HCT116 (cell line): ENCODE measurements at regions not wholly inside any gene's neighbourhood (a gene's known extent, or its start where the extent isn't known, plus 50 kb on each side); places are given as distances from the start of the nearest gene placed in this dataset.

Experiments used
- CBX3 ChIP-seq: IDR thresholded peaks from 2 replicates; pipeline ENCODE4 v1.6.1; 2012; ENCODE audit warnings: low read depth
- EGR1 ChIP-seq: IDR thresholded peaks from 2 replicates; pipeline ENCODE4 v1.6.1; 2012; ENCODE audit warnings: low read depth
- EZH2 ChIP-seq: fragments of 200-600 bp; sonication (generic); IDR thresholded peaks from 2 replicates; pipeline ENCODE4 v1.6.1; 2017; ENCODE audit warnings: antibody characterized with exemption, mixed run types
- FOSL1 ChIP-seq: IDR thresholded peaks from 2 replicates; pipeline ENCODE4 v1.6.1; 2012; ENCODE audit warnings: low read depth
- POLR2A ChIP-seq: IDR thresholded peaks from 2 replicates; pipeline ENCODE4 v1.7.0; 2011; ENCODE audit warnings: borderline replicate concordance; ENCODE audit not compliant: insufficient read depth, insufficient read length; ENCODE audit errors: extremely low read depth
- POLR2AphosphoS5 ChIP-seq: IDR thresholded peaks from 2 replicates; pipeline ENCODE4 v1.6.1; 2011; ENCODE audit warnings: mild to moderate bottlenecking, low read depth, low read length, moderate library complexity
- RAD21 ChIP-seq: IDR thresholded peaks from 2 replicates; pipeline ENCODE4 v1.6.1; 2012; ENCODE audit warnings: low read depth, mild to moderate bottlenecking
- SP1 ChIP-seq: IDR thresholded peaks from 2 replicates; pipeline ENCODE4 v1.6.1; 2012; ENCODE audit warnings: low read depth
- TF ChIP-seq, protein P1 (sequence below): IDR thresholded peaks from 2 replicates; pipeline ENCODE4 v1.6.1; 2012; ENCODE audit warnings: low read depth
- TF ChIP-seq, protein P2 (sequence below), 3 experiments: fragments of 200-600 bp in 1 of 3; sonication (generic) in 1 of 3; IDR thresholded peaks in 2 of 3; conservative IDR thresholded peaks in 1 of 3; 2 replicates each; pipeline ENCODE4 v1.5.1; 2012 to 2017; ENCODE audit warnings: low read depth in 2 of 3, low read length in 2 of 3, antibody characterized with exemption in 1 of 3, borderline replicate concordance in 1 of 3, control low read depth in 1 of 3, mild to moderate bottlenecking in 1 of 3, mixed read lengths in 1 of 3, mixed run types in 1 of 3, moderate library complexity in 1 of 3; ENCODE audit not compliant: insufficient read depth in 1 of 3
- TF ChIP-seq, protein P3 (sequence below): IDR thresholded peaks from 2 replicates; pipeline ENCODE4 v1.6.1; 2011; ENCODE audit warnings: mild to moderate bottlenecking, low read length, moderate library complexity; ENCODE audit not compliant: insufficient replicate concordance; ENCODE audit errors: extremely low read depth
- TF ChIP-seq, protein P4 (sequence below): IDR thresholded peaks from 2 replicates; pipeline ENCODE4 v1.6.1; 2012

DNA sequence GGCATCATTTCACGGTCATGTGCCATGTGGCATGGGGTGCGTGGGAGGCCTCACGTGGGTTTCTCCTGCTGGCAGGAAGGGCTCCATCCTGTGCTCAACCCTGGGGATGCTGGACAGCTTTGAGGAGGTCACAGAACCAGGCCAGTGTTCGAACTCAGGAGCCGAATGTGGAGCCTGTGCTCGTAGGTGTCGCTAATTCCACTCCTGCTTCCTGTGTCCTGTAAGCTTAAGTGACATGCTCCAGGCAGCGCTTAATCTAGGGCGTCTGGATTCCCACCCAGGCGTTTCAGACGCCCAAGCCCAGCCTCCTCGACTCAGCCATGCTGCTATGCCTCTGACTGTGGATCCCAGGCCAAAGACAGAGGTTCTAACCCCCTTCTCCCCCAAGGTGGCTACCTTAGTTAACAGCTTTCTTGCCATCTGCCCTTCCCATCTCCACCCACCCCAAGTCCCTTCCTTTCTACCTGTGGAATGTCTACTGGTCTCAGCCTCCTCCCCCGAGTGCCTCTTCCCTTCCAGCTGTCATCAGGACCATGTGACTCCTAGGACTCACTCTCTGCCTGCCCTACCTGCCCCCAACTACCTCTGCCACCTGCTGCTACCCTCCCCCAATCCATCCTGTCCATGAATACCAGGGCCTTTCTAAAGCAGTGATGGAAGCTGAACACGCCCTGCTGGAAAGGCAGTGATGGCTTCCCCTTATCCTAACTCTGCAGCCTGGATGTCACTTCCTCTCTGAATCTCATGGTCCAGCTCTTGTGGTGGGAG is 255.1 kb downstream of the CDH26 start:
- no peak for TF ChIP-seq POLR2A
- TF ChIP-seq, protein P1, sequence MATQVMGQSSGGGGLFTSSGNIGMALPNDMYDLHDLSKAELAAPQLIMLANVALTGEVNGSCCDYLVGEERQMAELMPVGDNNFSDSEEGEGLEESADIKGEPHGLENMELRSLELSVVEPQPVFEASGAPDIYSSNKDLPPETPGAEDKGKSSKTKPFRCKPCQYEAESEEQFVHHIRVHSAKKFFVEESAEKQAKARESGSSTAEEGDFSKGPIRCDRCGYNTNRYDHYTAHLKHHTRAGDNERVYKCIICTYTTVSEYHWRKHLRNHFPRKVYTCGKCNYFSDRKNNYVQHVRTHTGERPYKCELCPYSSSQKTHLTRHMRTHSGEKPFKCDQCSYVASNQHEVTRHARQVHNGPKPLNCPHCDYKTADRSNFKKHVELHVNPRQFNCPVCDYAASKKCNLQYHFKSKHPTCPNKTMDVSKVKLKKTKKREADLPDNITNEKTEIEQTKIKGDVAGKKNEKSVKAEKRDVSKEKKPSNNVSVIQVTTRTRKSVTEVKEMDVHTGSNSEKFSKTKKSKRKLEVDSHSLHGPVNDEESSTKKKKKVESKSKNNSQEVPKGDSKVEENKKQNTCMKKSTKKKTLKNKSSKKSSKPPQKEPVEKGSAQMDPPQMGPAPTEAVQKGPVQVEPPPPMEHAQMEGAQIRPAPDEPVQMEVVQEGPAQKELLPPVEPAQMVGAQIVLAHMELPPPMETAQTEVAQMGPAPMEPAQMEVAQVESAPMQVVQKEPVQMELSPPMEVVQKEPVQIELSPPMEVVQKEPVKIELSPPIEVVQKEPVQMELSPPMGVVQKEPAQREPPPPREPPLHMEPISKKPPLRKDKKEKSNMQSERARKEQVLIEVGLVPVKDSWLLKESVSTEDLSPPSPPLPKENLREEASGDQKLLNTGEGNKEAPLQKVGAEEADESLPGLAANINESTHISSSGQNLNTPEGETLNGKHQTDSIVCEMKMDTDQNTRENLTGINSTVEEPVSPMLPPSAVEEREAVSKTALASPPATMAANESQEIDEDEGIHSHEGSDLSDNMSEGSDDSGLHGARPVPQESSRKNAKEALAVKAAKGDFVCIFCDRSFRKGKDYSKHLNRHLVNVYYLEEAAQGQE = no peak
- TF ChIP-seq, protein P2, sequence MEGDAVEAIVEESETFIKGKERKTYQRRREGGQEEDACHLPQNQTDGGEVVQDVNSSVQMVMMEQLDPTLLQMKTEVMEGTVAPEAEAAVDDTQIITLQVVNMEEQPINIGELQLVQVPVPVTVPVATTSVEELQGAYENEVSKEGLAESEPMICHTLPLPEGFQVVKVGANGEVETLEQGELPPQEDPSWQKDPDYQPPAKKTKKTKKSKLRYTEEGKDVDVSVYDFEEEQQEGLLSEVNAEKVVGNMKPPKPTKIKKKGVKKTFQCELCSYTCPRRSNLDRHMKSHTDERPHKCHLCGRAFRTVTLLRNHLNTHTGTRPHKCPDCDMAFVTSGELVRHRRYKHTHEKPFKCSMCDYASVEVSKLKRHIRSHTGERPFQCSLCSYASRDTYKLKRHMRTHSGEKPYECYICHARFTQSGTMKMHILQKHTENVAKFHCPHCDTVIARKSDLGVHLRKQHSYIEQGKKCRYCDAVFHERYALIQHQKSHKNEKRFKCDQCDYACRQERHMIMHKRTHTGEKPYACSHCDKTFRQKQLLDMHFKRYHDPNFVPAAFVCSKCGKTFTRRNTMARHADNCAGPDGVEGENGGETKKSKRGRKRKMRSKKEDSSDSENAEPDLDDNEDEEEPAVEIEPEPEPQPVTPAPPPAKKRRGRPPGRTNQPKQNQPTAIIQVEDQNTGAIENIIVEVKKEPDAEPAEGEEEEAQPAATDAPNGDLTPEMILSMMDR (IDR thresholded peaks at IDR 0.05 in 2 of 3, conservative IDR thresholded peaks at IDR 0.05 in 1 of 3; ENCODE audit: borderline replicate concordance in 1 of 3, insufficient read depth in 1 of 3, low read depth in 2 of 3, low read length in 2 of 3) = no peak
- no peak for TF ChIP-seq SP1
- TF ChIP-seq, protein P3, sequence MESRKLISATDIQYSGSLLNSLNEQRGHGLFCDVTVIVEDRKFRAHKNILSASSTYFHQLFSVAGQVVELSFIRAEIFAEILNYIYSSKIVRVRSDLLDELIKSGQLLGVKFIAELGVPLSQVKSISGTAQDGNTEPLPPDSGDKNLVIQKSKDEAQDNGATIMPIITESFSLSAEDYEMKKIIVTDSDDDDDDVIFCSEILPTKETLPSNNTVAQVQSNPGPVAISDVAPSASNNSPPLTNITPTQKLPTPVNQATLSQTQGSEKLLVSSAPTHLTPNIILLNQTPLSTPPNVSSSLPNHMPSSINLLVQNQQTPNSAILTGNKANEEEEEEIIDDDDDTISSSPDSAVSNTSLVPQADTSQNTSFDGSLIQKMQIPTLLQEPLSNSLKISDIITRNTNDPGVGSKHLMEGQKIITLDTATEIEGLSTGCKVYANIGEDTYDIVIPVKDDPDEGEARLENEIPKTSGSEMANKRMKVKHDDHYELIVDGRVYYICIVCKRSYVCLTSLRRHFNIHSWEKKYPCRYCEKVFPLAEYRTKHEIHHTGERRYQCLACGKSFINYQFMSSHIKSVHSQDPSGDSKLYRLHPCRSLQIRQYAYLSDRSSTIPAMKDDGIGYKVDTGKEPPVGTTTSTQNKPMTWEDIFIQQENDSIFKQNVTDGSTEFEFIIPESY = no peak
- no peak for TF ChIP-seq FOSL1
- TF ChIP-seq POLR2AphosphoS5 = no peak
- TF ChIP-seq EZH2 = no peak
- TF ChIP-seq RAD21 = no peak
- TF ChIP-seq EGR1 = no peak
- TF ChIP-seq, protein P4, sequence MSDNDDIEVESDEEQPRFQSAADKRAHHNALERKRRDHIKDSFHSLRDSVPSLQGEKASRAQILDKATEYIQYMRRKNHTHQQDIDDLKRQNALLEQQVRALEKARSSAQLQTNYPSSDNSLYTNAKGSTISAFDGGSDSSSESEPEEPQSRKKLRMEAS = no peak
- TF ChIP-seq CBX3 = no peak
